GM23248 (cell line): ENCODE measurements at regions not wholly inside any gene's neighbourhood (a gene's known extent, or its start where the extent isn't known, plus 50 kb on each side); places are given as distances from the start of the nearest gene placed in this dataset.

ENCODE experiments used
- DNase-seq: peaks from one replicate; pipeline ENCODE4 v3.0.0-alpha.2; 2015
- H2AFZ ChIP-seq: fragments of 200-600 bp; sonication (generic); 2 replicates; pipeline ENCODE4 v1.6.1; 2016; ENCODE audit warnings: antibody characterized with exemption
- H3F3A ChIP-seq: fragments of 200-600 bp; sonication (generic); 2 replicates; pipeline ENCODE4 v1.6.1; 2016; ENCODE audit warnings: mild to moderate bottlenecking, antibody characterized with exemption, mixed run types; ENCODE audit not compliant: insufficient read depth
- H3K27ac ChIP-seq: fragments of 200-600 bp; sonication (generic); 2 replicates; pipeline ENCODE4 v1.5.1; 2016; ENCODE audit warnings: mild to moderate bottlenecking
- H3K27me3 ChIP-seq: fragments of 200-600 bp; sonication (generic); replicated peaks from 2 replicates; pipeline ENCODE4 v1.6.1; 2016; ENCODE audit warnings: mild to moderate bottlenecking; ENCODE audit not compliant: insufficient read depth
- H3K36me3 ChIP-seq: fragments of 200-600 bp; sonication (generic); 2 replicates; pipeline ENCODE4 v1.6.1; 2016; ENCODE audit warnings: low read depth, mild to moderate bottlenecking
- H3K4me1 ChIP-seq: fragments of 200-600 bp; sonication (generic); 2 replicates; pipeline ENCODE4 v1.6.1; 2016; ENCODE audit warnings: mild to moderate bottlenecking; ENCODE audit not compliant: insufficient read depth
- H3K4me2 ChIP-seq: fragments of 200-600 bp; sonication (generic); one replicate; pipeline ENCODE4 v1.6.1; 2016; ENCODE audit warnings: mild to moderate bottlenecking; ENCODE audit not compliant: unreplicated experiment
- H3K4me3 ChIP-seq: fragments of 200-600 bp; sonication (generic); 2 replicates; pipeline ENCODE4 v1.5.1; 2016; ENCODE audit warnings: mild to moderate bottlenecking
- H3K79me2 ChIP-seq: fragments of 200-600 bp; sonication (generic); 2 replicates; pipeline ENCODE4 v1.6.1; 2016; ENCODE audit warnings: mild to moderate bottlenecking; ENCODE audit not compliant: insufficient read depth
- H3K9ac ChIP-seq: fragments of 200-600 bp; sonication (generic); 2 replicates; pipeline ENCODE4 v1.6.1; 2016; ENCODE audit warnings: mild to moderate bottlenecking
- H3K9me2 ChIP-seq: fragments of 200-600 bp; sonication (generic); 2 replicates; pipeline ENCODE4 v1.6.1; 2016; ENCODE audit warnings: mixed run types, mild to moderate bottlenecking, moderate library complexity; ENCODE audit not compliant: insufficient read depth
- H3K9me3 ChIP-seq: fragments of 200-600 bp; sonication (generic); one replicate; pipeline ENCODE4 v1.6.1; 2017; ENCODE audit warnings: low read depth
- H4K20me1 ChIP-seq: fragments of 200-600 bp; sonication (generic); 2 replicates; pipeline ENCODE4 v1.6.0; 2016; ENCODE audit not compliant: insufficient read depth
- EZH2 ChIP-seq: fragments of 200-600 bp; sonication (generic); IDR thresholded peaks from 2 replicates; pipeline ENCODE4 v1.6.1; 2018; ENCODE audit warnings: antibody characterized with exemption, mild to moderate bottlenecking; ENCODE audit not compliant: insufficient read depth, poor library complexity, severe bottlenecking
- EZH2phosphoT487 ChIP-seq: fragments of 200-600 bp; sonication (generic); IDR thresholded peaks from 2 replicates; pipeline ENCODE4 v1.6.1; 2018; ENCODE audit warnings: antibody characterized with exemption, moderate library complexity, mild to moderate bottlenecking, low read depth; ENCODE audit not compliant: insufficient read depth
- WGBS, 2 experiments: methylation state at CpG; one replicate each; pipeline ENCODE4 v1.1.6; 2015 to 2017; ENCODE audit warnings: low lambda C conversion rate in 2 of 2, low coverage in 1 of 2; ENCODE audit errors: missing lambda C conversion rate in 2 of 2; 5-methylcytosine and 5-hydroxymethylcytosine counted together
- in situ Hi-C: fragments of 300-500 bp; cut with MboI; formaldehyde crosslinking; loops from 2 replicates; pipeline ENCODE4 v1.15.0; 2020

DNA sequence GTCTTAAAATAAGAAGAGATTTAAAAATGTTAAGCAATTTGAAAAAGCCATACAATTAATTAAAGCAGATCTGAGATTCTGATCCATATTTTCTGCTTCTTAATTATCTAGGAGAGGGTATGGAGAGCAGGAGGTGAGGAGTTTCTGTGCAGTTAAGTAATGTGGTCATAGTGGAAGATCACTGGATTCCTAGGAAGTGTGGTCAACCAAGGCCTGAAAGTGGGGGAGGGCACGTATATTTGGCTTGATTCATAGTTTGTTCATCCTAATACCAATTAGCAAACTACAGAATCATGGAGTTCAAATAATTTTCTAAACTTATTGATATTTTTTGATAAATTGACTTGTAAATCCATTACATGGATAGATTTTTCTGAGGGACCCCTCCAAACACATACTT, 768.3 kb downstream of the RAPGEF2 start:
- in situ Hi-C loops = no loop called here
- WGBS, 2 experiments = 8 to 18% methylated on average over 1 of the region's 1 CpG

DNA sequence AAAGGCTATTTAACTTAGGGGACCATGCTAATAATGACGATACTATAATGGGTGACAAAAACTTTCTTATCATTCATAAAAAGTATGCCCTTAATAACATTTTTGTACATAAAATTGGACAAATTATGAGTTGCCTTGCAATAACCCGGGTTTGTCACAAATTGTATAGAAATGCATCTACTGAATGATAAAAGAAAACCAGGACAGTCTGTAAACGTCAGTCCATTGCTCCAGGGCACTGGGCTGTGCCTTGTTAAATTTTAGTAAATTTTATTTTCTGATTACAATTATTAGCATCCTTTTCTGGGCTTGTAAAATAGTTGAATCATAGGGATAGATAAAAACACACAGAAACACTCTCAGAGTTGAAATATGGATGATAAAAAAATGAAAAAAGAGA, 778.3 kb downstream of the RAPGEF2 start:
- Histone ChIP-seq H3K4me3 (no peak overlapping the region), H3K27me3 (no peaks in the 10 kb centered on the region), H3K27ac (no peak overlapping the region), H3K4me2 (no peak overlapping the region), H3K9ac (no peak overlapping the region), H3K4me1 (no peaks in the 10 kb centered on the region), H2AFZ (no peak overlapping the region), H4K20me1 (no peaks in the 10 kb centered on the region), H3K9me3 (no peaks in the 10 kb centered on the region), H3K36me3 (no peaks in the 10 kb centered on the region), H3K79me2 (no peaks in the 10 kb centered on the region), H3K9me2 (0 out of 2 replicates have a peak, but pooled peaks cover 2% of the 10 kb centered on the region), H3F3A (no peaks in the 10 kb centered on the region)
- in situ Hi-C loops = no loop called here
- no peak for DNase-seq
- TF ChIP-seq EZH2 = no peak
- no peak for TF ChIP-seq EZH2phosphoT487
- WGBS, 2 experiments = 18 to 22% methylated on average over 3 of the region's 3 CpGs

More for the DNA sequence above, 768.3 kb downstream of the RAPGEF2 start:
- no peak overlapping the region for H2AFZ ChIP-seq
- H3K4me2 ChIP-seq = no peak overlapping the region
- no peaks in the 10 kb centered on the region for H3K9me2 ChIP-seq
- H3K4me3 ChIP-seq = no peak overlapping the region
- H3F3A ChIP-seq = no peaks in the 10 kb centered on the region
- H3K9me3 ChIP-seq = no peaks in the 10 kb centered on the region
- no peaks in the 10 kb centered on the region for H4K20me1 ChIP-seq
- no peak for DNase-seq
- no peaks in the 10 kb centered on the region for H3K79me2 ChIP-seq
- H3K27ac ChIP-seq = no peak overlapping the region
- no peaks in the 10 kb centered on the region for H3K27me3 ChIP-seq
- no peaks in the 10 kb centered on the region for H3K4me1 ChIP-seq
- no peak overlapping the region for H3K9ac ChIP-seq
- no peak for TF ChIP-seq EZH2phosphoT487
- TF ChIP-seq EZH2 = no peak
- H3K36me3 ChIP-seq = no peaks in the 10 kb centered on the region

DNA sequence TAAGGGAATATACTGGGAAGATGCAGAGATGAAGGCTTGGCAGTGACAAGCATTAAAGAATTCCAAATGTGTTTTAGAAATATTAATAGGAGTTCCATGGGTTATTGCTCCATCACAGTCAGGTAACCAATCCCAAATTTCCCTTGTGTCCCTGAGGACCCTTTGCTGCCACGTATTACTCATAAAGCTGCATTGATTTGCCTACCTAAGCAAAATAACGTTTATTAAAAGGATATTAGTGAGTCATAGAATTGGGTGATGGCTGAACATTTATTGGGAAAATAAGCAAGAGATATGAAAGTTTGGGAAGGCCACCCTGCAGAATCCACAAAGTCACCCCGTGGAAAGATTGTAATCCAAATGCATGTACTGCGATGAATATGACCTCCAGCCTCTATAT, 782.1 kb downstream of the RAPGEF2 start:
- H3K9me2 ChIP-seq = 0 out of 2 replicates have a peak, but pooled peaks cover 2% of the 10 kb centered on the region
- no peaks in the 10 kb centered on the region for H3K9me3 ChIP-seq
- H3K9ac ChIP-seq = no peak overlapping the region
- H3K36me3 ChIP-seq = no peaks in the 10 kb centered on the region
- H3K4me1 ChIP-seq = no peaks in the 10 kb centered on the region
- H3K27ac ChIP-seq = no peak overlapping the region
- no peaks in the 10 kb centered on the region for H3F3A ChIP-seq
- no peak overlapping the region for H3K4me2 ChIP-seq
- in situ Hi-C loops = no loop called here
- H3K4me3 ChIP-seq = no peak overlapping the region
- no peaks in the 10 kb centered on the region for H4K20me1 ChIP-seq
- no peaks in the 10 kb centered on the region for H3K79me2 ChIP-seq
- H2AFZ ChIP-seq = no peak overlapping the region
- no peaks in the 10 kb centered on the region for H3K27me3 ChIP-seq
- no peak for DNase-seq
- WGBS, 2 experiments = 11 to 20% methylated on average over 4 of the region's 4 CpGs
- no peak for TF ChIP-seq EZH2phosphoT487
- TF ChIP-seq EZH2 = no peak

DNA sequence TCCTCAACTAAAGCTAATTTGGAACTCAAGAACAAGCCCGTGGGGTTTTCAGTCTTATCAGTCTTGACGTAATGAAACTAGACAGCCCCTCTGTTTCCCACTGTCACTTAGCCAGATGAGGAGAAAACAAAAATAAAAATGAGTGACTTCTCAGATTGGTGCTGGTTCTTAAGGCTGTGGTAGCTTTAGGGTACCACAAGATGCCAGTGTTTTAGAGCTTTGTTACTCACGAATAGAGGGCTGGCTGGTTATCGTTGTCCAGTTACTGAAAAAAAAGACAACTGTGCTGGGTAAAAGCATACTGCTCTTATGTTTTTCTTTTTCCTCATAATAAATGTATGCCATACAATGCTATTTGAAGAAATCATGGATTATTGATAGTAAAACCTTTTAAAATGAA, 796.7 kb downstream of the RAPGEF2 start:
- TF ChIP-seq EZH2phosphoT487 (no peak), EZH2 (no peak)
- H4K20me1 ChIP-seq = no peaks in the 10 kb centered on the region
- 11 to 17% methylated on average over 4 of the region's 4 CpGs for WGBS, 2 experiments
- H3K36me3 ChIP-seq = no peaks in the 10 kb centered on the region
- no peak overlapping the region for H3K4me2 ChIP-seq
- no peak overlapping the region for H3K4me3 ChIP-seq
- no peaks in the 10 kb centered on the region for H3K27me3 ChIP-seq
- peaks cover 3% of the 10 kb centered on the region for H3K9me3 ChIP-seq
- no peaks in the 10 kb centered on the region for H3F3A ChIP-seq
- H3K9me2 ChIP-seq = no peaks in the 10 kb centered on the region
- H3K79me2 ChIP-seq = no peaks in the 10 kb centered on the region
- in situ Hi-C loops = no loop called here
- DNase-seq = no peak
- no peak overlapping the region for H3K27ac ChIP-seq
- H3K4me1 ChIP-seq = no peaks in the 10 kb centered on the region
- no peak overlapping the region for H3K9ac ChIP-seq
- H2AFZ ChIP-seq = no peak overlapping the region

DNA sequence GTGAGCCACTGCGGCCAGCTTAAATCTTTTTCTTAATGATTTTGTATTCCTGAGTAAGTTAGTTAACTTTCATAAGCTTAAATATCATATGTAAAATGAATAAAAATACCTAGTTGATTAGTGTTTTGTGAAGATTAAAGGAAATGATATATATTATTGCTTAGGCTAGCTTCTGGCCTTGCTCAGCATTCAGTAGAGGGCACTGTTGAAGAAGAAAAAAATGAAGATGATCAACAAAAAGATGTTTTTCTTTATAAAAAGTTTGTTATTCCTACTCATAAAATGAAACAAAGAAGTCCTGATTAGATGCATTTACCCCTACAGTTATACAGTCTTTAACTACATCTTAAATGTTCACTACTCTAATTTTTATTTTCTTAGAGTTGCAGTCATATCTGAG, 797.7 kb downstream of the RAPGEF2 start:
- Histone ChIP-seq H3K27ac (no peak overlapping the region), H3K9me2 (no peaks in the 10 kb centered on the region), H3K4me1 (no peaks in the 10 kb centered on the region), H3F3A (no peaks in the 10 kb centered on the region), H2AFZ (no peak overlapping the region), H3K36me3 (no peaks in the 10 kb centered on the region), H4K20me1 (no peaks in the 10 kb centered on the region), H3K79me2 (no peaks in the 10 kb centered on the region), H3K4me3 (no peak overlapping the region), H3K9ac (no peak overlapping the region), H3K4me2 (no peak overlapping the region), H3K9me3 (peaks cover 3% of the 10 kb centered on the region), H3K27me3 (no peaks in the 10 kb centered on the region)
- TF ChIP-seq EZH2 (no peak), EZH2phosphoT487 (no peak)
- DNase-seq = no peak
- in situ Hi-C loops = no loop called here
- WGBS, 2 experiments = 31 to 50% methylated on average over 1 of the region's 1 CpG
